Subcutaneous abdominal adipose tissue (tissue), 5 donors: ENCODE measurements at regions not wholly inside any gene's neighbourhood (a gene's known extent, or its start where the extent isn't known, plus 50 kb on each side); places are given as distances from the start of the nearest gene placed in this dataset.
"Not testable (repeated sequence)": the region's sequence is repeated elsewhere in the genome, so short reads cannot be mapped to it uniquely, and the experiment has no call there.

Experiments
- H3K27ac ChIP-seq: one replicate; pipeline ENCODE4 v1.7.0; 2013; ENCODE audit warnings: low read depth, mild to moderate bottlenecking, inconsistent platforms, low read length, moderate library complexity
- H3K27me3 ChIP-seq, 5 donors: one replicate each; pipeline ENCODE4 v1.7.0; 2013; ENCODE audit warnings: low read length in 5 of 5, inconsistent platforms in 1 of 5; ENCODE audit not compliant: control insufficient read depth in 5 of 5, insufficient read depth in 4 of 5
- H3K36me3 ChIP-seq, 5 donors: one replicate each; pipeline ENCODE4 v1.7.0; 2013; ENCODE audit warnings: low read length in 5 of 5; ENCODE audit not compliant: control insufficient read depth in 5 of 5, insufficient read depth in 5 of 5
- H3K4me1 ChIP-seq, 5 donors: one replicate each; pipeline ENCODE4 v1.7.0; 2013; ENCODE audit warnings: low read length in 5 of 5, mild to moderate bottlenecking in 3 of 5, moderate library complexity in 1 of 5; ENCODE audit not compliant: control insufficient read depth in 5 of 5, insufficient read depth in 5 of 5
- H3K4me3 ChIP-seq, 5 donors: one replicate each; pipeline ENCODE4 v1.7.0; 2013; ENCODE audit warnings: low read length in 5 of 5, low read depth in 1 of 5
- H3K9ac ChIP-seq, 5 donors: one replicate each; pipeline ENCODE4 v1.7.0; 2013; ENCODE audit warnings: low read length in 5 of 5, mild to moderate bottlenecking in 4 of 5, moderate library complexity in 3 of 5
- H3K9me3 ChIP-seq, 5 donors: one replicate each; pipeline ENCODE4 v1.7.0; 2013; ENCODE audit warnings: low read length in 5 of 5; ENCODE audit not compliant: control insufficient read depth in 5 of 5
- donor health status: healthy.
- donor health status: healthy.
- donor health status: healthy.
- donor health status: healthy.
- donor health status: healthy.

GRCh38 chr6:51154925-51155324, 336.3 kb downstream of the TFAP2B start:
- not testable (repeated sequence) for H3K9me3 ChIP-seq, H3K36me3 ChIP-seq

DNA sequence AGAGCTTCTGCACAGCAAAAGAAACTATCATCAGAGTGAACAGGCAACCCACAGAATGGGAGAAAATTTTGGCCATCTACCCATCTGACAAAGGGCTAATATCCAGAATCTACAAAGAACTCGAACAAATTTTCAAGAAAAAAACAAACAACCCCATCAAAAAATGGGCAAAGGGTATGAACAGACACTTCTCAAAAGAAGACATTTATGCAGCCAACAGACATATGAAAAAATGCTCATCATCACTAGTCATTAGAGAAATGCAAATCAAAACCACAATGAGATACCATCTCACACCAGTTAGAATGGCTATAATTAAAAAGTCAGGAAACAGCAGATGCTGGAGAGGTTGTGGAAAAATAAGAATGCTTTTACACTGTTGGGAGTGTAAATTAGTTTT, 340.6 kb downstream of the TFAP2B start:
- H3K36me3 ChIP-seq, H3K9ac ChIP-seq, H3K27me3 ChIP-seq, H3K4me3 ChIP-seq, H3K9me3 ChIP-seq, H3K27ac ChIP-seq, H3K4me1 ChIP-seq: not testable (repeated sequence)

More at GRCh38 chr6:51154925-51155324, 336.3 kb downstream of the TFAP2B start:
- H3K27me3 ChIP-seq, H3K4me3 ChIP-seq, H3K4me1 ChIP-seq, H3K9ac ChIP-seq, H3K27ac ChIP-seq: not testable (repeated sequence)

DNA sequence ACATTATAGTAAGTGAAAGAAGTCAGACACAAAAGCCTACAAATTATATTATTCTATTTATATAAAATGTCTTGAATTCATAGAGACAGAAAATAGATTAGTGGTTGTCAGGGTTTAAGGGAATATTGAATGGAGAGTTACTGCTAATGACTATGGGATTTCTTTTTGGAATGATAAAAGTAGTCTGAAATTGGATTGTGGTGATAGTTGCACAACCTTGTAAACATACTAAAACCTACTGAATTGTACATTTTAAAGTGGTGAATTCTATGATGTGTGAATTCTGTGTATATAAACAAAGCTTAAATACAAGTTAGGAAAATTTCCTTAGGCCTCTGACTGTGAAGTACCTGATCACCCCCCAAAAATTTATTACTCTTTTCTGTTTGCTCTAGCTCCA, 343.1 kb downstream of the TFAP2B start:
- Histone ChIP-seq H3K4me1 (no peaks in the 10 kb centered on the region), H3K9ac (no peak overlapping the region), H3K27me3 (no peaks in the 10 kb centered on the region), H3K27ac (no peak overlapping the region), H3K36me3 (no peaks in the 10 kb centered on the region), H3K4me3 (no peak overlapping the region), H3K9me3 (peaks cover 0 to 6% (median 2%) of the 10 kb centered on the region in 5 donors)

- Histone ChIP-seq H3K4me3 (no peak overlapping the region), H3K9me3 (peaks cover 0 to 8% (median 4%) of the 10 kb centered on the region in 5 donors), H3K27me3 (no peaks in the 10 kb centered on the region), H3K36me3 (no peaks in the 10 kb centered on the region), H3K9ac (no peak overlapping the region), H3K4me1 (no peaks in the 10 kb centered on the region), H3K27ac (no peak overlapping the region)
Observed at GRCh38 chr6:51163843-51164529, 345.3 kb downstream of the TFAP2B start.

- Histone ChIP-seq H3K27me3 (no peaks in the 10 kb centered on the region), H3K4me3 (no peak overlapping the region), H3K4me1 (no peaks in the 10 kb centered on the region), H3K36me3 (no peaks in the 10 kb centered on the region), H3K9ac (no peak overlapping the region), H3K9me3 (peaks cover 0 to 8% (median 4%) of the 10 kb centered on the region in 5 donors), H3K27ac (no peak overlapping the region)
Observed at GRCh38 chr6:51166914-51167313, 348.2 kb downstream of the TFAP2B start.

DNA sequence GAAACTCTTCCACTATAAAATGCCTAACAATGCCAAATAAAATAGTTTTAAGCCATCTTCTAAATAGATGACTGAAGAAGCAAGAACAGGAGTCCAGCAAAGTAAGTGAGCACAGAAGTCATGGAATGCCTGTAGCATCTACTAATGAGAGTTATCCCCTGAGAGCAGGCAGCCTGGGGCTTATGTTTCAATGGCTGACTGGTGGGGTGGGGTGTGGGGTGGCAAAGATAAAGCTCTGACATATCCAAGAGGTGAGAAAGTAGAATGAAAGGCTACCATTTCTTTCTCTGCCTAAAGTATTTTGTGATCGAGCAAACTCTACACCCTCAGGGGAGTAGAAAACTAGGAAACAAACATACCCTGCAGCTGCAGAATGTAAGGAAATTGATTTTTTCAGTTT, 348.8 kb downstream of the TFAP2B start:
- peaks cover 0 to 8% (median 4%) of the 10 kb centered on the region in 5 donors for H3K9me3 ChIP-seq
- H3K4me3 ChIP-seq, result no peak overlapping the region
- no peaks in the 10 kb centered on the region for H3K27me3 ChIP-seq
- no peak overlapping the region for H3K9ac ChIP-seq
- no peaks in the 10 kb centered on the region for H3K4me1 ChIP-seq
- H3K27ac ChIP-seq, result no peak overlapping the region
- no peaks in the 10 kb centered on the region for H3K36me3 ChIP-seq

DNA sequence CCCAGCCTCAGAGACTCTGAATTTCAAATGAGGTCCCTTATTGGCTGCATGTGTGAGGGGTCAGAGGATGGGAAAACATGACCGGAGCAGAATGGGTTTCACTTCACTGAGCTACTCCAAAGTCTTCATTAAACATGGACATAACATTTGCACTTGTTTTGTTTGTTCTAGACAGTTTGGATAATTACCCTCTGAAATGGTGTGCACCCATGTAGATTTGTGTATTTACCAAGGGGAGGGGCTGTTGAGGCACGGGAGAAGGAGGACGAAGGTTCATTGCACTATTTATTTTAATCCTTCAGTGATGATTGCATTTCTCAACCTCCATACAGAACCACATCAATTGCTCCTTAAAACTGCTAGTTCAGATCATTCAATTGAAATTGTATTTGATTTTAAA, 364.2 kb downstream of the TFAP2B start:
- no peak overlapping the region for H3K4me3 ChIP-seq
- H3K27ac ChIP-seq, result no peak overlapping the region
- H3K9ac ChIP-seq, result no peak overlapping the region
- no peaks in the 10 kb centered on the region for H3K9me3 ChIP-seq
- no peaks in the 10 kb centered on the region for H3K36me3 ChIP-seq
- H3K27me3 ChIP-seq, result no peaks in the 10 kb centered on the region
- H3K4me1 ChIP-seq, result peaks cover 0 to 5% (median 0%) of the 10 kb centered on the region in 5 donors

DNA sequence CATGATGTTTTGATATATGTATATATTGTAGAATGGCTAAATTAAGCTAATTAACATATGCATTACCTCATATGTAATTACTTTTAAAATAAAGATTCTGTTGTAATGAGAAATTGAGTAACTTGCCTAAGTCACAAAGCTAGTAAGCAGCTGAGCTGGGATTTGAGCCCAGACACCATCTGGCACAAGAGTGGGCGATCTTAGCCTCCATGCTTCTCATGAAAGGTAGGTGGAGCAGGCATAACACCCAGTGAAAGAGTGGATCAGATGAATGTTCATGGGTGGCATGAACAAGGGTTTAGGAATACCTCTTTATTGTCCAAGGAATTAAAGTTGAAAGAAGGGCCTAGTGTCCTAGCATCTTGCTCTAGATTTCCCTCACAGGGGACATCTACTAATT, 365.4 kb downstream of the TFAP2B start:
- no peak overlapping the region for H3K9ac ChIP-seq
- no peaks in the 10 kb centered on the region for H3K9me3 ChIP-seq
- no peak overlapping the region for H3K4me3 ChIP-seq

DNA sequence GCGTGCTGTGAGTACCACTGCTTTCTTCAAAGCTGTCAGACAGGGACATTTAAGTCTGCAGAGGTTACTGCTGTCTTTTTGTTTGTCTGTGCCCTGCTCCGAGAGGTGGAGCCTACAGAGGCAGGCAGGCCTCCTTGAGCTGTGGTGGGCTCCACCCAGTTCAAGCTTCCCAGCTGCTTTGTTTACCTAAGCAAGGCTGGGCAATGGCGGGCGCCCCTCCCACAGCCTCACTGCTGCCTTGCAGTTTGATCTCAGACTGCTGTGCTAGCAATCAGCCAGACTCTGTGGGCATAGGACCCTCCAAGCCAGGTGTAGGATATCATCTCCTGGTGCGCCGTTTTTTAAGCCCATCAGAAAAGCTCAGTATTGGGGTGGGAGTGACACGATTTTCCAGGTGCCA, 374.5 kb downstream of the TFAP2B start:
- H3K27ac ChIP-seq, H3K9me3 ChIP-seq: not testable (repeated sequence)

More for the DNA sequence above, 365.4 kb downstream of the TFAP2B start:
- H3K27me3 ChIP-seq, result no peaks in the 10 kb centered on the region
- H3K4me1 ChIP-seq, result peaks cover 0 to 5% (median 0%) of the 10 kb centered on the region in 5 donors
- no peaks in the 10 kb centered on the region for H3K36me3 ChIP-seq
- no peak overlapping the region for H3K27ac ChIP-seq

DNA sequence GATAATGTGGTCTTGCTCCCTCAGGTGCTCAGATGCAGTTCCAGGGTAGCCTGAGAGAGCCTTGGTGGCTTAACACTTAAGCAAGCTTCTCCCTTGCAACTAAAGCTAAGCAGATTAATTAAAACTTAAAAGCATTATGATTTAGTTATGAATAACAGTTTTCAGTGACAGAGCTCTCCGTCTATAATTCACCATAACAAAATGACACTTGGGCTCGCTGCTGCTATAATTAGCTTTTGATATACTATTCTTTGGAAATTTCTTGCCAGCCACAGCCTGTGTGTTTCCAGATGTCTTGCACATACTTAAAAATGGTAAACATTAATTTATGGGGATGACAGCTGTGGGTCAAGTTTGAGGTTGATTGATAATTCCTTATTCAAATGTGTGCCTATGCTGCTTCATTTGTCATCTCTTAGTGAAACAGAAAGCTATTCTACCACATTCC, 380.5 kb downstream of the TFAP2B start:
- Histone ChIP-seq H3K4me3 (no peak overlapping the region), H3K27ac (no peak overlapping the region), H3K36me3 (no peaks in the 10 kb centered on the region), H3K9ac (no peak overlapping the region), H3K9me3 (no peaks in the 10 kb centered on the region), H3K4me1 (peaks cover 0 to 4% (median 0%) of the 10 kb centered on the region in 5 donors), H3K27me3 (no peaks in the 10 kb centered on the region)

More for the DNA sequence above, 374.5 kb downstream of the TFAP2B start:
- H3K36me3 ChIP-seq, H3K4me3 ChIP-seq, H3K9ac ChIP-seq, H3K4me1 ChIP-seq, H3K27me3 ChIP-seq: not testable (repeated sequence)
